Choroid plexus epithelial cell (primary cell): ENCODE measurements at regions not wholly inside any gene's neighbourhood (a gene's known extent, or its start where the extent isn't known, plus 50 kb on each side); places are given as distances from the start of the nearest gene placed in this dataset.
"Not testable (repeated sequence)": the region's sequence is repeated elsewhere in the genome, so short reads cannot be mapped to it uniquely, and the experiment has no call there.

Source experiments
- DNase-seq: peaks from one replicate; pipeline ENCODE4 v3.0.0-alpha.2; 2010; ENCODE audit warnings: low read depth
- H3K4me3 ChIP-seq: 2 replicates; pipeline ENCODE4 v1.5.1; 2011; ENCODE audit warnings: low read depth, mild to moderate bottlenecking, control low read depth, low read length, moderate library complexity
- CTCF ChIP-seq: conservative IDR thresholded peaks from 2 replicates; pipeline ENCODE4 v1.5.1; 2011; ENCODE audit warnings: low read depth, mild to moderate bottlenecking, control low read depth, inconsistent platforms, low read length, moderate library complexity

DNA sequence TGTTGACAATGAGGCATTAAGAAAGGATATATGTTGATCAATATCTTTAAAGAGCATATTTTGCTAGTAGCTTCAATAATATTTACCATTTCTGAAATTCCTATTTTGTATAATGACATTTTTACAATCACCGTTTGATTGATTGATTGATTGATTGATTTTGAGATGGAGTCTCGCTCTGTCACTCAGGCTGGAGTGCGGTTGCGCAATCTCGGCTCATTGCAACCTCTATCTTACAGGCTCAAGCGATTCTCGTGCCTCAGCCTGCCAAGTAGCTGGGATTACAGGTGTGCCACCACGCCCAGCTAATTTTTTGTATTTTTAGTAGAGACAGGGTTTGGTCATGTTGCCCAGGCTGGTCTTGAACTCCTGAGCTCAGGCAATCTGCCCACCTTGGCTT lies 150.9 kb upstream of the TEX13D start:
- not testable (repeated sequence) for DNase-seq

DNA sequence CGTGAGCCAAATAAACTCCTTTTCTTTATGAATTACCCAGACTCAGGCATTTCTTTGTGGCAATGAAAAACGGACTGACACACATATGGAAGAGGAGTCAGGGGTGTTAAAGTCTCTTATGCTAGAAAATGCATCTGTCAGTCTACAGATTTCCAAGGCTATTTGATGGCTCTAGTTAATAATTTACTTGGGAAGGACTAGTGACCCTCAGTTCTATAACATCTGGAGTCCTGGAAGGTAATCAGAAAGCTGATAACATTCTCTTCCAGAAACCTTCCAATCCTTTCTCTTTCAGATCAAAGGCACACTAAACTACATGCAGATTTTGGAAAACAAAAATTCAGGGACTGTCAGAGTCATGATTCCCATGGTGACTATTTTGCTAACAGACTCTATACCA lies 142.0 kb upstream of the TEX13D start:
- H3K4me3 ChIP-seq = no peak overlapping the region
- no peak for TF ChIP-seq CTCF
- DNase-seq = no peak

More for the DNA sequence above, 150.9 kb upstream of the TEX13D start:
- not testable (repeated sequence) for H3K4me3 ChIP-seq

GRCh38 chrX:124194199-124194598 lies 138.3 kb upstream of the TEX13D start:
- DNase-seq = no peak
- H3K4me3 ChIP-seq = no peak overlapping the region
- no peak for TF ChIP-seq CTCF

GRCh38 chrX:124194901-124195300 lies 137.6 kb upstream of the TEX13D start:
- TF ChIP-seq CTCF = no peak
- DNase-seq = no peak
- H3K4me3 ChIP-seq = no peak overlapping the region

DNA sequence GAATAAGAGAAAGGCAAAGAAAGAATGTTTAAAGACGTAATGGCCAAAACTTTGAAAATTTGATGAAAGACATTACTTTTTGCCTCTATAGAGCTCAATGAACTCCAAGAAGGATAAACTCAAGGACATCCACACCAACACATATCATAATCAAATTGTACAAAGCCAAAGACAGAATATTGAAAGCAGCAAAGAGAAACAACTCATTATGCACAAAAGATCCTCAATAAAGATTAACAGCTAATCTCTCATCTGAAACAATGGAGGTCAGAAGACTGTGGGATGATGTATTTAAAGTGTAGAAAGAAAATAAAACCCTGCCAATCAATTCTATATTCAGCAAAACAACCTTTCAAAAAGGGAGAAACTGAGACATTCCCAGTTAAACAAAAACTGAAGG lies 129.1 kb upstream of the TEX13D start:
- no peak for DNase-seq
- H3K4me3 ChIP-seq = no peak overlapping the region
- TF ChIP-seq CTCF = no peak

DNA sequence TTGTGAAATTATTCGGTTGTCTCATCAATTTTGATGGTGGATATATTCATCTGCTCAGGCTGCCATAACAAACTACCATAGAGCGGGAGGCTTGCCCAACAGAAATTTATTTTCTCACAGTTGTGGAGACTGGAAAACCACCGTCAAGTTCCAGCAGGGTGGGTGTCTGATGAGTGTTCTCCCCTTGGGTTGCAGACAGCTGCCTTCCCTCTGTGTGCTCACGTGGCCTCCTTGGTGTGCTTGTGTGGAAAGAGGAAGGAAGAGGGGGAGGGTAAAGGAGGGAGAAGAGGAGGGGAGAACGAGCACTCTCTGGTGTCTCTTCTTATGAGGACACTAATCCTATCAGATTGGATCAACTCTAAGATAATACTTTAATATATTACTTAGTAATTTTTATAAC lies 123.8 kb upstream of the TEX13D start:
- no peak for DNase-seq
- H3K4me3 ChIP-seq = no peak overlapping the region
- no peak for TF ChIP-seq CTCF

- TF ChIP-seq CTCF = no peak
- no peak for DNase-seq
- H3K4me3 ChIP-seq = no peak overlapping the region
Observed at GRCh38 chrX:124209792-124210576, 122.5 kb upstream of the TEX13D start.
